Suppressor macrophage treated with lipopolysaccharide for 4 hours (primary cell): ENCODE measurements at regions not wholly inside any gene's neighbourhood (a gene's known extent, or its start where the extent isn't known, plus 50 kb on each side); places are given as distances from the start of the nearest gene placed in this dataset.
"Not testable (repeated sequence)": the region's sequence is repeated elsewhere in the genome, so short reads cannot be mapped to it uniquely, and the experiment has no call there.

Source experiments
- DNase-seq: peaks from one replicate; pipeline ENCODE4 v3.0.0-alpha.2; 2020

GRCh38 chr1:60703155-60703554 lies 379.2 kb upstream of the NFIA start:
- no peak for DNase-seq

- no peak for DNase-seq
Observed at GRCh38 chr1:60699325-60699724, 383.0 kb upstream of the NFIA start.

- DNase-seq: no peak
Observed at GRCh38 chr1:60697204-60697994, 385.0 kb upstream of the NFIA start.

GRCh38 chr1:60696512-60696911 lies 385.8 kb upstream of the NFIA start:
- no peak for DNase-seq

- DNase-seq: no peak
Observed at GRCh38 chr1:60695716-60696171, 386.6 kb upstream of the NFIA start.

GRCh38 chr1:60694980-60695379 lies 387.4 kb upstream of the NFIA start:
- no peak for DNase-seq

GRCh38 chr1:60692031-60692430 lies 390.3 kb upstream of the NFIA start:
- DNase-seq: no peak

GRCh38 chr1:60688221-60688620 lies 394.1 kb upstream of the NFIA start:
- DNase-seq: not testable (repeated sequence)

GRCh38 chr1:60681095-60681860 lies 401.1 kb upstream of the NFIA start:
- DNase-seq: no peak

GRCh38 chr1:60679524-60680375 lies 402.6 kb upstream of the NFIA start:
- DNase-seq: no peak

GRCh38 chr1:60678802-60679201 lies 403.6 kb upstream of the NFIA start:
- DNase-seq: no peak

GRCh38 chr1:60678391-60678790 lies 404.0 kb upstream of the NFIA start:
- DNase-seq: no peak

- DNase-seq: no peak
Observed at GRCh38 chr1:60672449-60672848, 409.9 kb upstream of the NFIA start.

- DNase-seq: no peak
Observed at GRCh38 chr1:60670302-60670701, 412.1 kb upstream of the NFIA start.

- no peak for DNase-seq
Observed at GRCh38 chr1:60668585-60668984, 413.8 kb upstream of the NFIA start.

- DNase-seq: no peak
Observed at GRCh38 chr1:60665311-60665710, 417.1 kb upstream of the NFIA start.

- DNase-seq: no peak
Observed at GRCh38 chr1:60664086-60664625, 418.2 kb upstream of the NFIA start.

GRCh38 chr1:60662486-60663044 lies 419.8 kb upstream of the NFIA start:
- DNase-seq: no peak

- DNase-seq: no peak
Observed at GRCh38 chr1:60657926-60658325, 424.4 kb upstream of the NFIA start.

GRCh38 chr1:60655679-60656355 lies 426.5 kb upstream of the NFIA start:
- DNase-seq: no peak

GRCh38 chr1:60640033-60640551 lies 442.3 kb upstream of the NFIA start:
- DNase-seq: not testable (repeated sequence)

GRCh38 chr1:60639287-60639686 lies 443.1 kb upstream of the NFIA start:
- DNase-seq: no peak
